CD14-positive monocyte (primary cell): ENCODE measurements at regions not wholly inside any gene's neighbourhood (a gene's known extent, or its start where the extent isn't known, plus 50 kb on each side); places are given as distances from the start of the nearest gene placed in this dataset.

ENCODE experiments used
- DNase-seq, 3 donors: peaks; one replicate each; pipeline ENCODE4 v3.0.0-alpha.2; 2011 to 2022
- H2AFZ ChIP-seq: 2 replicates; pipeline ENCODE4 v1.6.0; 2012; ENCODE audit warnings: mild to moderate bottlenecking, low read depth, low read length, inconsistent platforms; ENCODE audit not compliant: insufficient read depth, poor library complexity, severe bottlenecking
- H3K27ac ChIP-seq, 2 donors: 1 replicate in 1 of 2; 2 replicates in 1 of 2; pipeline ENCODE4 v1.5.1; 2012 to 2013; ENCODE audit warnings: low read length in 2 of 2, control low read depth in 1 of 2, inconsistent platforms in 1 of 2, low read depth in 1 of 2, mild to moderate bottlenecking in 1 of 2
- H3K27me3 ChIP-seq, 2 donors: one replicate each; pipeline versions ENCODE4 v1.6.0 to v1.6.1; 2011 to 2013; ENCODE audit warnings: low read length in 2 of 2; ENCODE audit not compliant: control insufficient read depth in 2 of 2, insufficient read depth in 2 of 2
- H3K36me3 ChIP-seq, 2 donors: replicated peaks in 1 of 2; 1 replicate in 1 of 2; 2 replicates in 1 of 2; pipeline versions ENCODE4 v1.5.1 to v1.6.1; 2012 to 2013; ENCODE audit warnings: low read length in 2 of 2, control low read depth in 1 of 2, inconsistent platforms in 1 of 2, mild to moderate bottlenecking in 1 of 2; ENCODE audit not compliant: insufficient read depth in 2 of 2, control insufficient read depth in 1 of 2
- H3K4me1 ChIP-seq, 2 donors: 1 replicate in 1 of 2; 2 replicates in 1 of 2; pipeline versions ENCODE4 v1.5.1 to v1.6.1; 2012 to 2013; ENCODE audit warnings: low read length in 2 of 2, control low read depth in 1 of 2, inconsistent platforms in 1 of 2, mild to moderate bottlenecking in 1 of 2, moderate library complexity in 1 of 2; ENCODE audit not compliant: insufficient read depth in 2 of 2, control insufficient read depth in 1 of 2
- H3K4me2 ChIP-seq: replicated peaks from 2 replicates; pipeline ENCODE3; 2012; ENCODE audit warnings: low read length, moderate library complexity, mild to moderate bottlenecking; ENCODE audit not compliant: poor library complexity, severe bottlenecking; ENCODE audit errors: extremely low read depth
- H3K4me3 ChIP-seq, 3 experiments: fragments of 200-600 bp in 1 of 3; sonication (generic) in 1 of 3; replicated peaks in 1 of 3; 1 replicate in 2 of 3; 2 replicates in 1 of 3; pipeline ENCODE4 v1.5.1; 2011 to 2013; ENCODE audit warnings: low read length in 3 of 3, mild to moderate bottlenecking in 3 of 3, control low read depth in 2 of 3, low read depth in 2 of 3, inconsistent platforms in 1 of 3, moderate library complexity in 1 of 3
- H3K79me2 ChIP-seq: 2 replicates; pipeline ENCODE4 v1.6.0; 2012; ENCODE audit warnings: mild to moderate bottlenecking, control low read depth, inconsistent platforms, low read length, moderate library complexity; ENCODE audit not compliant: insufficient read depth
- H3K9ac ChIP-seq: 2 replicates; pipeline ENCODE4 v1.6.0; 2017; ENCODE audit warnings: low read length, mild to moderate bottlenecking; ENCODE audit not compliant: insufficient read depth, poor library complexity, severe bottlenecking
- H3K9me3 ChIP-seq, 2 donors: replicated peaks in 1 of 2; 1 replicate in 1 of 2; 2 replicates in 1 of 2; pipeline versions ENCODE4 v1.5.1 to v1.6.1; 2012 to 2013; ENCODE audit warnings: low read length in 2 of 2, control low read depth in 1 of 2; ENCODE audit not compliant: control insufficient read depth in 1 of 2, insufficient read depth in 1 of 2
- H4K20me1 ChIP-seq: 2 replicates; pipeline ENCODE4 v1.6.0; 2012; ENCODE audit warnings: mild to moderate bottlenecking, low read length, control low read depth, moderate library complexity; ENCODE audit not compliant: insufficient read depth
- H3K27ac Mint-ChIP-seq, 7 donors: one replicate each; pipeline ENCODE4 v1.8.0; 2020; ENCODE audit warnings: mild to moderate bottlenecking in 7 of 7, mixed read lengths in 7 of 7, moderate library complexity in 6 of 7, inconsistent platforms in 2 of 7
- H3K27me3 Mint-ChIP-seq, 3 donors: one replicate each; pipeline ENCODE4 v1.8.0; 2021 to 2022; ENCODE audit warnings: low read depth in 3 of 3, mild to moderate bottlenecking in 3 of 3, mixed read lengths in 3 of 3, moderate library complexity in 3 of 3, inconsistent platforms in 1 of 3
- H3K36me3 Mint-ChIP-seq, 2 donors: one replicate each; pipeline ENCODE4 v1.8.0; 2020; ENCODE audit warnings: mixed read lengths in 2 of 2, inconsistent platforms in 1 of 2, mild to moderate bottlenecking in 1 of 2
- H3K4me1 Mint-ChIP-seq: one replicate; pipeline ENCODE4 v1.8.0; 2020; ENCODE audit warnings: mild to moderate bottlenecking, mixed read lengths
- H3K4me3 Mint-ChIP-seq, 2 donors: one replicate each; pipeline ENCODE4 v1.8.0; 2020; ENCODE audit warnings: mild to moderate bottlenecking in 2 of 2, mixed read lengths in 2 of 2, moderate library complexity in 1 of 2
- H3K9me3 Mint-ChIP-seq, 7 donors: one replicate each; pipeline ENCODE4 v1.8.0; 2020 to 2022; ENCODE audit warnings: mixed read lengths in 7 of 7, mild to moderate bottlenecking in 6 of 7, moderate library complexity in 6 of 7, inconsistent platforms in 2 of 7
- WGBS: methylation state at CpG from one replicate; pipeline ENCODE4 v1.1.5; 2013; ENCODE audit warnings: missing lambda C conversion rate; ENCODE audit not compliant: insufficient coverage; 5-methylcytosine and 5-hydroxymethylcytosine counted together
- intact Hi-C, 2 donors: fragments of 100-400 bp; cut with micrococcal nuclease; formaldehyde crosslinking; loops; one replicate each; pipeline versions ENCODE4 v1.15.0 to v1.15.1; 2023
- TF ChIP-seq, protein P1 (sequence below): fragments of 200-600 bp; IDR thresholded peaks from one replicate; pipeline ENCODE4 v1.8.0; 2022; ENCODE audit warnings: antibody characterized with exemption, mild to moderate bottlenecking

DNA sequence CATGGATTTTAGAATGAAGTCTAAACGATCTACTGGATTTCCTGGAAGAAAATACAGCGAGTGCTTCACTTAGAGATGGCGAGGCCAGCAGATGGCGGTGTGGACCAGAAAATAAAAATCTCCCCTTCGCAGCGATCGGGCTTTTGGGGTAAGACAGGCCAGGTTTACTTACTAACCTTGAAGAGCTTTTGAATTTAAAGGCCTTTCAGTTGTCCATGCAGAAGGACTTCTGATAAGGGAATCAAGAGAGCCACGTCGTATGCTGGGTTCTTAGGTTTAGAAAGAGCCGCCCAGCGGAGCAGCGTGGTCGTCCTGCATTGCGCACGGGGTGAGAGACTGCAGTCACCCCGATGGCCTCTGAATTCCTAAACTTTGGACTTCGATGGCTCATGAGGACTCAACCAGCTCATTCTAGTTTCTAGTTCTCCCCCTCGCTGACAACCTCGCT, 125.2 kb upstream of the RALGAPA2 start:
- H3K4me3 Mint-ChIP-seq, result peak overlapping the region; percentile 60 to 77

DNA sequence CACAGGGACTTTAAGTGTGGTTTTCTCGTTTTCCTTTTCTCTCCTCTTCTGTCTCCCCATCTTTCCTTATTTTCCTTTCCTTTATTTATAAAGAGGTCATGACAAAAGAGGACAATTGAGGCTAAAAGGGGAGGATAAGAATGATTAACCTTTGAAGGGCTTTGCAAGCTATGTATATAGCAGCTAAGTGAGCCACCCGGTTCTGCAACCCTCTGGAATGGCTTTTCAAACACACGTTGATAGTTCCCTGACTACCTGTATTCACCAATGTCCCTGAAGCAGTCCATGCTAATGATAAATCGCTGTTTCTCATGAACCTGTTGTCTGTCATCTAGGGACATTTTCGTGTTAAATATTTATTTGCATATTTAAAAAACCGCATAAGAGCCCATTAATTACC, 124.4 kb upstream of the RALGAPA2 start:
- Histone ChIP-seq H3K4me3 (no peak overlapping the region), H4K20me1 (no peaks in the 10 kb centered on the region), H3K4me2 (no peak overlapping the region), H3K9me3 (no peaks in the 10 kb centered on the region), H3K27ac (no peak overlapping the region), H3K27me3 (peaks cover 0 to 9% of the 10 kb centered on the region in 2 donors), H2AFZ (no peak overlapping the region), H3K4me1 (peaks cover 0 to 5% of the 10 kb centered on the region in 2 donors), H3K36me3 (no peaks in the 10 kb centered on the region), H3K79me2 (no peaks in the 10 kb centered on the region), H3K9ac (no peak overlapping the region)
- TF ChIP-seq, protein P1, sequence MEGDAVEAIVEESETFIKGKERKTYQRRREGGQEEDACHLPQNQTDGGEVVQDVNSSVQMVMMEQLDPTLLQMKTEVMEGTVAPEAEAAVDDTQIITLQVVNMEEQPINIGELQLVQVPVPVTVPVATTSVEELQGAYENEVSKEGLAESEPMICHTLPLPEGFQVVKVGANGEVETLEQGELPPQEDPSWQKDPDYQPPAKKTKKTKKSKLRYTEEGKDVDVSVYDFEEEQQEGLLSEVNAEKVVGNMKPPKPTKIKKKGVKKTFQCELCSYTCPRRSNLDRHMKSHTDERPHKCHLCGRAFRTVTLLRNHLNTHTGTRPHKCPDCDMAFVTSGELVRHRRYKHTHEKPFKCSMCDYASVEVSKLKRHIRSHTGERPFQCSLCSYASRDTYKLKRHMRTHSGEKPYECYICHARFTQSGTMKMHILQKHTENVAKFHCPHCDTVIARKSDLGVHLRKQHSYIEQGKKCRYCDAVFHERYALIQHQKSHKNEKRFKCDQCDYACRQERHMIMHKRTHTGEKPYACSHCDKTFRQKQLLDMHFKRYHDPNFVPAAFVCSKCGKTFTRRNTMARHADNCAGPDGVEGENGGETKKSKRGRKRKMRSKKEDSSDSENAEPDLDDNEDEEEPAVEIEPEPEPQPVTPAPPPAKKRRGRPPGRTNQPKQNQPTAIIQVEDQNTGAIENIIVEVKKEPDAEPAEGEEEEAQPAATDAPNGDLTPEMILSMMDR, result no peak
- intact Hi-C loops, result loop anchor here in 1 of 2 donors (5.0 kb wide), 1 partner anchor 670 kb away; no protein-coding TSS in a partner anchor
- no peaks in the 10 kb centered on the region for H3K36me3 Mint-ChIP-seq
- peaks cover 8% of the 10 kb centered on the region for H3K4me1 Mint-ChIP-seq
- H3K27me3 Mint-ChIP-seq, result peaks cover 14 to 36% (median 21%) of the 10 kb centered on the region in 3 donors
- no peaks in the 10 kb centered on the region for H3K9me3 Mint-ChIP-seq
- no peak for DNase-seq
- 69% methylated on average over 2 of the region's 6 CpGs for WGBS
- H3K4me3 Mint-ChIP-seq, result no peak overlapping the region
- H3K27ac Mint-ChIP-seq, result no peak overlapping the region

More for the DNA sequence above, 125.2 kb upstream of the RALGAPA2 start:
- no peak overlapping the region for H3K4me3 ChIP-seq
- no peaks in the 10 kb centered on the region for H3K9me3 ChIP-seq
- Mint-ChIP-seq H3K4me1 (peaks cover 8% of the 10 kb centered on the region), H3K27ac (no peak overlapping the region), H3K9me3 (no peaks in the 10 kb centered on the region), H3K36me3 (no peaks in the 10 kb centered on the region), H3K27me3 (peaks cover 15 to 32% (median 25%) of the 10 kb centered on the region in 3 donors)
- WGBS, result 56% methylated on average over 9 of the region's 19 CpGs
- H4K20me1 ChIP-seq, result no peaks in the 10 kb centered on the region
- no peak overlapping the region for H3K9ac ChIP-seq
- peak overlapping the region; percentile 31 for H2AFZ ChIP-seq
- no peaks in the 10 kb centered on the region for H3K79me2 ChIP-seq
- peak overlapping the region; percentile 34 for H3K4me2 ChIP-seq
- peaks cover 0 to 5% of the 10 kb centered on the region in 2 donors for H3K4me1 ChIP-seq
- DNase-seq, result peak in 2 of 3 donors; percentile 19 to 25
- H3K27me3 ChIP-seq, result peaks cover 0 to 9% of the 10 kb centered on the region in 2 donors
- H3K36me3 ChIP-seq, result no peaks in the 10 kb centered on the region
- TF ChIP-seq, protein P1, result peak; percentile 77
- intact Hi-C loops, result loop anchor here in 1 of 2 donors (5.0 kb wide), 1 partner anchor 670 kb away; no protein-coding TSS in a partner anchor
- no peak overlapping the region for H3K27ac ChIP-seq
